GM12878 (cell line): ENCODE measurements at regions not wholly inside any gene's neighbourhood (a gene's known extent, or its start where the extent isn't known, plus 50 kb on each side); places are given as distances from the start of the nearest gene placed in this dataset.

Experiments
- ATAC-seq: fragments of 200-7000 bp; cut with Tn5 transposase; 3 replicates; pipeline ENCODE4 v1.9.1; 2020; ENCODE audit warnings: mild to moderate bottlenecking, moderate library complexity
- BruUV-seq: library from RNA; stranded (reverse); fragments of 400-500 nt; replicated peaks from 2 replicates; lab custom pipeline; 2021; lab: Mats Ljungman, UMichigan
- CTCF ChIA-PET: fragments of 300-600 bp; sonication (Branson Sonifier 250); formaldehyde crosslinking; extraction: SDS; loops from one replicate; lab custom pipeline; 2021; ENCODE audit warnings: inconsistent platforms; lab: Yijun Ruan, JAX
- POLR2A ChIA-PET: fragments of 350-600 bp; formaldehyde crosslinking; extraction: SDS; loops from one replicate; lab custom pipeline; 2021; ENCODE audit warnings: inconsistent platforms; lab: Charles Lee
- RAD21 ChIA-PET: fragments of 300-600 bp; sonication (Branson Sonifier 250); formaldehyde crosslinking; loops from one replicate; lab custom pipeline; 2023; ENCODE audit warnings: antibody characterized with exemption; ENCODE audit not compliant: unreplicated experiment; lab: Charles Lee
- SMC1A ChIA-PET: fragments of 300-600 bp; sonication (Branson Sonifier 250); formaldehyde crosslinking; loops from one replicate; lab custom pipeline; 2023; ENCODE audit not compliant: unreplicated experiment, uncharacterized antibody; lab: Charles Lee
- DNase-seq: peaks from one replicate; pipeline ENCODE4 v3.0.0-alpha.2; 2011; ENCODE audit warnings: low read depth, low spot score
- FAIRE-seq: peaks from 3 replicates; lab custom pipeline; 2011; peaks lifted over from hg19 to GRCh38; lab: Jason Lieb, UNC
- H2AFZ ChIP-seq: 2 replicates; pipeline ENCODE4 v1.6.0; 2011; ENCODE audit warnings: low read depth, low read length, control low read depth; ENCODE audit not compliant: control insufficient read depth
- H3K27ac ChIP-seq: 2 replicates; pipeline ENCODE4 v1.5.1; 2011; ENCODE audit warnings: control low read depth; ENCODE audit not compliant: control insufficient read depth, insufficient read depth
- H3K27me3 ChIP-seq, 2 experiments: replicated peaks in 1 of 2; 2 replicates each; pipeline versions ENCODE4 v1.6.0 to v1.6.1; 2011; ENCODE audit warnings: low read length in 1 of 2; ENCODE audit not compliant: control insufficient read depth in 2 of 2, insufficient read depth in 2 of 2
- H3K36me3 ChIP-seq, 2 experiments: 2 replicates each; pipeline ENCODE4 v1.5.1; 2011; ENCODE audit warnings: low read length in 1 of 2; ENCODE audit not compliant: control insufficient read depth in 2 of 2, insufficient read depth in 2 of 2
- H3K4me1 ChIP-seq: 2 replicates; pipeline ENCODE4 v1.6.1; 2011; ENCODE audit warnings: mild to moderate bottlenecking, low read length, moderate library complexity, mixed read lengths; ENCODE audit not compliant: control insufficient read depth, insufficient read depth
- H3K4me2 ChIP-seq: 2 replicates; pipeline ENCODE4 v1.6.0; 2011; ENCODE audit warnings: control low read depth; ENCODE audit not compliant: control insufficient read depth, insufficient read depth
- H3K4me3 ChIP-seq: fragments of 200-600 bp; sonication (generic); 2 replicates; pipeline ENCODE4 v1.5.1; 2016
- H3K79me2 ChIP-seq: 2 replicates; pipeline ENCODE4 v1.6.0; 2011; ENCODE audit warnings: low read length; ENCODE audit not compliant: control insufficient read depth, insufficient read depth
- H3K9ac ChIP-seq: 2 replicates; pipeline ENCODE4 v1.8.0; 2011; ENCODE audit warnings: low read length, control low read depth, mixed read lengths; ENCODE audit not compliant: control insufficient read depth, insufficient read depth
- H3K9me3 ChIP-seq: replicated peaks from 3 replicates; pipeline ENCODE4 v1.5.1; 2011; ENCODE audit warnings: mild to moderate bottlenecking, low read length; ENCODE audit not compliant: control insufficient read depth, insufficient read depth
- H4K20me1 ChIP-seq: 2 replicates; pipeline ENCODE4 v1.6.0; 2011; ENCODE audit not compliant: control insufficient read depth, insufficient read depth
- BACH1 ChIP-seq: fragments of 450-650 bp; IDR thresholded peaks from 2 replicates; pipeline ENCODE4 v1.6.1; 2017; ENCODE audit warnings: mild to moderate bottlenecking, borderline replicate concordance
- BMI1 ChIP-seq: fragments of 450-650 bp; IDR thresholded peaks from 2 replicates; pipeline ENCODE4 v1.6.1; 2016; ENCODE audit warnings: mild to moderate bottlenecking, moderate library complexity, borderline replicate concordance
- CBFB ChIP-seq: IDR thresholded peaks from 2 replicates; pipeline ENCODE4 v1.6.1; 2016; ENCODE audit warnings: antibody characterized with exemption, low read depth
- CBX5 ChIP-seq: sonication (generic); IDR thresholded peaks from 2 replicates; pipeline ENCODE4 v1.6.1; 2016; ENCODE audit warnings: low read depth, moderate library complexity, mild to moderate bottlenecking, inconsistent platforms
- CUX1 ChIP-seq: IDR thresholded peaks from 2 replicates; pipeline ENCODE4 v1.6.1; 2012; ENCODE audit warnings: improper control_type of control experiment, low read depth, low read length; ENCODE audit not compliant: insufficient replicate concordance
- EED ChIP-seq: sonication (generic); IDR thresholded peaks from 2 replicates; pipeline ENCODE4 v1.6.1; 2016; ENCODE audit warnings: antibody characterized with exemption, low read depth
- EZH2 ChIP-seq: IDR thresholded peaks from 2 replicates; pipeline ENCODE4 v1.6.1; 2012; ENCODE audit warnings: low read depth, mild to moderate bottlenecking, control low read depth, inconsistent platforms, low read length, borderline replicate concordance; ENCODE audit not compliant: control insufficient read depth
- GABPA ChIP-seq: IDR thresholded peaks from 2 replicates; pipeline ENCODE4 v1.6.1; 2014; ENCODE audit warnings: antibody characterized with exemption, low read depth, mild to moderate bottlenecking, inconsistent platforms
- HDAC2 ChIP-seq: fragments of 200-600 bp; sonication (generic); IDR thresholded peaks from 2 replicates; pipeline ENCODE4 v1.6.1; 2017
- HDGF ChIP-seq: fragments of 450-650 bp; IDR thresholded peaks from 2 replicates; pipeline ENCODE4 v1.6.1; 2016; ENCODE audit warnings: antibody characterized with exemption
- IKZF2 ChIP-seq, 2 experiments: fragments of 450-650 bp; IDR thresholded peaks; 2 replicates each; pipeline ENCODE4 v1.6.1; 2017; ENCODE audit warnings: mild to moderate bottlenecking in 2 of 2, moderate library complexity in 2 of 2
- MYC ChIP-seq: IDR thresholded peaks from 2 replicates; pipeline ENCODE4 v1.6.1; 2011; ENCODE audit warnings: mild to moderate bottlenecking, low read length, moderate library complexity, inconsistent platforms; ENCODE audit not compliant: insufficient read depth, insufficient replicate concordance, insufficient read length, severe bottlenecking
- POLR2AphosphoS5 ChIP-seq: IDR thresholded peaks from 2 replicates; pipeline ENCODE4 v1.6.1; 2011; ENCODE audit warnings: mild to moderate bottlenecking, low read length, inconsistent platforms
- RBBP5 ChIP-seq: fragments of 200-600 bp; sonication (generic); conservative IDR thresholded peaks from 2 replicates; pipeline ENCODE4 v1.6.1; 2016
- SMAD1 ChIP-seq: fragments of 450-650 bp; IDR thresholded peaks from 2 replicates; pipeline ENCODE4 v1.6.1; 2018; ENCODE audit warnings: mild to moderate bottlenecking, low read depth; ENCODE audit not compliant: partially characterized antibody
- SMARCA5 ChIP-seq: fragments of 450-650 bp; IDR thresholded peaks from 2 replicates; pipeline ENCODE4 v1.6.1; 2017; ENCODE audit warnings: mild to moderate bottlenecking
- TCF12 ChIP-seq: IDR thresholded peaks from 2 replicates; pipeline ENCODE4 v1.6.1; 2011; ENCODE audit warnings: low read depth, mild to moderate bottlenecking, low read length
- TCF7 ChIP-seq: IDR thresholded peaks from 2 replicates; pipeline ENCODE4 v1.6.1; 2014; ENCODE audit warnings: antibody characterized with exemption, borderline replicate concordance
- USF2 ChIP-seq: IDR thresholded peaks from 2 replicates; pipeline ENCODE4 v1.6.1; 2011; ENCODE audit warnings: low read depth, low read length, improper control_type of control experiment, borderline replicate concordance
- ZNF217 ChIP-seq: fragments of 450-650 bp; IDR thresholded peaks from 2 replicates; pipeline ENCODE4 v1.6.1; 2017; ENCODE audit warnings: antibody characterized with exemption, mild to moderate bottlenecking
- WGBS: methylation state at CpG from one replicate; pipeline ENCODE4 v1.1.6; 2016; ENCODE audit warnings: low lambda C conversion rate; ENCODE audit not compliant: insufficient replicate concordance, insufficient coverage; ENCODE audit errors: missing lambda C conversion rate; 5-methylcytosine and 5-hydroxymethylcytosine counted together
- in situ Hi-C: fragments of 300-500 bp; cut with MboI; formaldehyde crosslinking; loops from 9 replicates; pipeline ENCODE4 v1.14.3; 2018; ENCODE audit warnings: mixed read lengths
- intact Hi-C: fragments of 100-400 bp; cut with micrococcal nuclease; formaldehyde crosslinking; loops from one replicate; pipeline ENCODE4 v1.14.2; 2022; ENCODE audit not compliant: unreplicated experiment

- FAIRE-seq (no peak), ATAC-seq (no peak), DNase-seq (no peak)
- no peak overlapping the region for H3K4me2 ChIP-seq
- intact Hi-C loops = no loop called here
- WGBS = 46% methylated on average over 5 of the region's 5 CpGs
- SMC1A ChIA-PET = no interaction called here
- no peaks in the 10 kb centered on the region for H3K4me1 ChIP-seq
- no peaks in the 10 kb centered on the region for H3K27me3 ChIP-seq
- in situ Hi-C loops = no loop called here
- no peaks in the 10 kb centered on the region; the same call in 2 of the 3 replicates for H3K9me3 ChIP-seq
- H2AFZ ChIP-seq = no peak overlapping the region
- no peak overlapping the region for H3K27ac ChIP-seq
- BruUV-seq = no TSS peak
- no peaks in the 10 kb centered on the region for H3K79me2 ChIP-seq
- no peak overlapping the region for H3K9ac ChIP-seq
- H4K20me1 ChIP-seq = no peaks in the 10 kb centered on the region
- no peak for TF ChIP-seq USF2
- TF ChIP-seq EZH2 = no peak
- no peak for TF ChIP-seq HDGF
- no peak for TF ChIP-seq MYC
- no peak for TF ChIP-seq CBFB
- no peak for TF ChIP-seq SMARCA5
- no peak for TF ChIP-seq TCF12
- TF ChIP-seq SMAD1 = no peak
- no peak for TF ChIP-seq POLR2AphosphoS5
- no peak for TF ChIP-seq HDAC2
- TF ChIP-seq CBX5 = no peak
- no peak for TF ChIP-seq ZNF217
- no peak for TF ChIP-seq TCF7
- TF ChIP-seq BACH1 = no peak
- no peak for TF ChIP-seq RBBP5
- no peak for TF ChIP-seq BMI1
- no peak for TF ChIP-seq CUX1
- TF ChIP-seq IKZF2 (IDR thresholded peaks at IDR 0.05) = no peak
- no peak for TF ChIP-seq GABPA
- no peak for TF ChIP-seq EED
- TF ChIP-seq, all 136 proteins: peak for 0
- H3K4me3 ChIP-seq = no peak overlapping the region
- ChIA-PET POLR2A (no interaction called here), RAD21 (no interaction called here), CTCF (no interaction called here)
- H3K36me3 ChIP-seq = no peaks in the 10 kb centered on the region
Measured at GRCh38 chr19:31478241-31478640, 129.0 kb upstream of the TSHZ3 start.
